ENCODE measurements at regions not wholly inside any gene's neighbourhood (a gene's known extent, or its start where the extent isn't known, plus 50 kb on each side); places are given as distances from the start of the nearest gene placed in this dataset.

DNA sequence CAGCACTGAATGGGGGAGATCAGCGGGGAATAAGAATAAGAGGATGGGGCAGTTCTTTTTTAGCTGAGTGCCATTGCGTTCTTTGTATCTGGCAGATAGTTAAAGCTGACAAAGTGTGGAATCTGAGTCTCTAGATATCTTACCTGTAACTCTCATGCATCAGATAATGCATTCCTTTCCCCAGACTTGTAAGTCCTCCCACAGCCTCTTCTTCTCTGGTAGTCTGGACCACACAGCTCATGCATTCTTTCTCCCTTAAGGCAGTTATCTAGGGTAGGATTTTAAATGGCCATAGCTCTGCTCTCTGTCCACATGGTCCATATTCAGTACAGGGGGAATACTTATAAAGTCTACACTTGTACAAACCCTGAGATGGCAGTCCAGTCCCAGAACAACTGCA is 54.0 kb upstream of the FGF10 start:
- TF ChIP-seq CTCF (IDR thresholded peaks at IDR 0.05): no peak
- no peak for TF ChIP-seq EZH2 (IDR thresholded peaks at IDR 0.05; ENCODE audit: borderline replicate concordance, insufficient read depth, low read depth, low read length, poor library complexity, severe bottlenecking)
